A673 (cell line): ENCODE measurements at regions not wholly inside any gene's neighbourhood (a gene's known extent, or its start where the extent isn't known, plus 50 kb on each side); places are given as distances from the start of the nearest gene placed in this dataset.

Source experiments
- BruUV-seq: library from RNA; stranded (reverse); fragments of 400-500 nt; replicated peaks from 2 replicates; lab custom pipeline; 2021; lab: Mats Ljungman, UMichigan
- CTCF ChIA-PET: fragments of 300-600 bp; sonication (Branson Sonifier 250); formaldehyde crosslinking; loops from one replicate; lab custom pipeline; 2022; ENCODE audit warnings: antibody characterized with exemption; lab: Charles Lee
- POLR2A ChIA-PET: fragments of 300-600 bp; sonication (Branson Sonifier 250); formaldehyde crosslinking; loops from one replicate; lab custom pipeline; 2022; ENCODE audit warnings: antibody characterized with exemption; ENCODE audit not compliant: low non-redundant PET; lab: Charles Lee
- DNase-seq: peaks from one replicate; pipeline ENCODE4 v3.0.0-alpha.2; 2015; ENCODE audit warnings: low spot score
- H3K27ac ChIP-seq: fragments of 200-600 bp; sonication (generic); 2 replicates; pipeline ENCODE4 v1.5.1; 2016; ENCODE audit warnings: mixed run types, low read depth, mild to moderate bottlenecking, mixed read lengths, antibody characterized with exemption, low read length; ENCODE audit not compliant: poor library complexity, severe bottlenecking
- H3K27me3 ChIP-seq: fragments of 200-600 bp; sonication (generic); replicated peaks from 2 replicates; pipeline ENCODE4 v1.6.1; 2017; ENCODE audit warnings: mixed run types, low read depth, mild to moderate bottlenecking, mixed read lengths, antibody characterized with exemption, low read length; ENCODE audit not compliant: insufficient read depth, poor library complexity
- H3K36me3 ChIP-seq: fragments of 200-600 bp; sonication (generic); 2 replicates; pipeline ENCODE4 v1.6.1; 2016; ENCODE audit warnings: mixed run types, mild to moderate bottlenecking, mixed read lengths, antibody characterized with exemption, low read length; ENCODE audit not compliant: insufficient read depth, poor library complexity, severe bottlenecking
- H3K4me1 ChIP-seq: fragments of 200-600 bp; sonication (generic); 2 replicates; pipeline ENCODE4 v1.6.1; 2017; ENCODE audit warnings: mixed run types, mild to moderate bottlenecking, mixed read lengths, antibody characterized with exemption, low read length; ENCODE audit not compliant: insufficient read depth, poor library complexity, severe bottlenecking
- H3K4me3 ChIP-seq: fragments of 200-600 bp; sonication (generic); 2 replicates; pipeline ENCODE4 v1.5.1; 2016; ENCODE audit warnings: low read depth, mixed run types, mild to moderate bottlenecking, mixed read lengths, low read length; ENCODE audit not compliant: poor library complexity, severe bottlenecking
- H3K9me3 ChIP-seq: fragments of 200-600 bp; sonication (generic); 2 replicates; pipeline ENCODE4 v1.6.1; 2016; ENCODE audit warnings: mixed run types, low read depth, mild to moderate bottlenecking, mixed read lengths, antibody characterized with exemption, low read length; ENCODE audit not compliant: poor library complexity, severe bottlenecking
- EZH2 ChIP-seq: fragments of 200-600 bp; sonication (generic); IDR thresholded peaks from 2 replicates; pipeline ENCODE4 v1.6.1; 2017; ENCODE audit warnings: borderline replicate concordance, low read depth, mild to moderate bottlenecking, mixed read lengths, antibody characterized with exemption, low read length; ENCODE audit not compliant: poor library complexity, severe bottlenecking
- intact Hi-C: fragments of 100-400 bp; cut with micrococcal nuclease; formaldehyde crosslinking; loops from one replicate; pipeline ENCODE4 v1.10.0; 2022; ENCODE audit not compliant: unreplicated experiment
- TF ChIP-seq, protein P1 (sequence below): fragments of 300-800, 200-600 bp; sonication (generic); conservative IDR thresholded peaks from 2 replicates; pipeline ENCODE4 v1.5.1; 2017; ENCODE audit warnings: low read depth, mild to moderate bottlenecking, antibody characterized with exemption, low read length, moderate library complexity, mixed read lengths

DNA sequence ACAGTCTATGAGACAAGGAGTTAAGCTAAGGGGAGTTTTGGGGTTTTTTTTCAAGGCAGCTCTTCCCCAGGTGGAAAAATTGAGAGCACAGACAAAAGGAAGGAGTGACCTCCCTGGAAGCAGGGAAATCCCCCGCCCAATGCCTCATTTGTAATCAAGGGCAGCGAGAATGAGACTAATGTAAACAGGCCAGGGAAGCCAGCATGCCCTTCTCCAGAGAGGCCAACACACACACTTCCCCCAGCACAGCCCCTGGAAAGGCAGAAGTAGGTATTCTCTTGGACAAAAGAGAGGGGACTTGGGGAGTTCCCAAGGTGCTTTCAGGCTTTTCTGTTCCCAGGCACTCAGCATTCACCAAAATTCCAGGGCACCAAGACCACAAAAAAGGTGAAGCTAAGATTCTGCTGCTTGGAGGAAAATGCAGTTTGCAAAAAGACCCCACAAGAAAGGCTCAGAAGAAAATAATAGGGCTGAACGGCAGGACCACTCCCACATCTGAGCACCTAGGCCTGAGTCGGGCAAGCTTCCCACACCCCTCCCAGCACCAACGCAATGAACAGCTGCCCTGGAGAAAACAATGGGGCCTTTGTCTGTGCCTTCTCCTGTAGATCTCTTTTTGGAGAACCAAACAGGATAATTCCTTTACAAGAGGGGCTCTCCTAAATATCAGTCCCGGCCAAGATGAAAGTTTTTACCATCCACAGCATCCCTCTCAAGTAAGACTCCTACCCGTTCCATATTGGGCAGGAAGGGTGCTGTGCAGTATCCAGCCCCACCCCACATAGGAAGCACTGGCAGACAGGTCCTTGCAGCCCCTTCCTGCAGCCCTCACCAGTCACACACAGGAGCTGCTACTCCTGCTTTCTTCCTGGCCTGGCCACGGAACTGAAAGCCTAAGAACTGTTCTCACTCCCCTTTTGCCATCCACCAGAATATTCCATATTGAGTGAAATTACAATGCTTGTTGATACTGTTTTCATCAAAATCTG lies 70.7 kb upstream of the AKIP1 start:
- H3K27me3 ChIP-seq = no peaks in the 10 kb centered on the region
- ChIA-PET CTCF (no interaction called here), POLR2A (interaction anchor here (0.6 kb wide), 1 partner anchor 485 kb away, joined by 3 read pairs; no protein-coding TSS in a partner anchor)
- TF ChIP-seq, protein P1, sequence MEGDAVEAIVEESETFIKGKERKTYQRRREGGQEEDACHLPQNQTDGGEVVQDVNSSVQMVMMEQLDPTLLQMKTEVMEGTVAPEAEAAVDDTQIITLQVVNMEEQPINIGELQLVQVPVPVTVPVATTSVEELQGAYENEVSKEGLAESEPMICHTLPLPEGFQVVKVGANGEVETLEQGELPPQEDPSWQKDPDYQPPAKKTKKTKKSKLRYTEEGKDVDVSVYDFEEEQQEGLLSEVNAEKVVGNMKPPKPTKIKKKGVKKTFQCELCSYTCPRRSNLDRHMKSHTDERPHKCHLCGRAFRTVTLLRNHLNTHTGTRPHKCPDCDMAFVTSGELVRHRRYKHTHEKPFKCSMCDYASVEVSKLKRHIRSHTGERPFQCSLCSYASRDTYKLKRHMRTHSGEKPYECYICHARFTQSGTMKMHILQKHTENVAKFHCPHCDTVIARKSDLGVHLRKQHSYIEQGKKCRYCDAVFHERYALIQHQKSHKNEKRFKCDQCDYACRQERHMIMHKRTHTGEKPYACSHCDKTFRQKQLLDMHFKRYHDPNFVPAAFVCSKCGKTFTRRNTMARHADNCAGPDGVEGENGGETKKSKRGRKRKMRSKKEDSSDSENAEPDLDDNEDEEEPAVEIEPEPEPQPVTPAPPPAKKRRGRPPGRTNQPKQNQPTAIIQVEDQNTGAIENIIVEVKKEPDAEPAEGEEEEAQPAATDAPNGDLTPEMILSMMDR = no peak
- TF ChIP-seq EZH2 = no peak
- no peak for DNase-seq
- no TSS peak for BruUV-seq
- H3K36me3 ChIP-seq = no peaks in the 10 kb centered on the region
- intact Hi-C loops = no loop called here
- no peaks in the 10 kb centered on the region for H3K9me3 ChIP-seq
- no peak overlapping the region for H3K4me3 ChIP-seq
- H3K4me1 ChIP-seq = no peaks in the 10 kb centered on the region
- H3K27ac ChIP-seq = no peak overlapping the region

DNA sequence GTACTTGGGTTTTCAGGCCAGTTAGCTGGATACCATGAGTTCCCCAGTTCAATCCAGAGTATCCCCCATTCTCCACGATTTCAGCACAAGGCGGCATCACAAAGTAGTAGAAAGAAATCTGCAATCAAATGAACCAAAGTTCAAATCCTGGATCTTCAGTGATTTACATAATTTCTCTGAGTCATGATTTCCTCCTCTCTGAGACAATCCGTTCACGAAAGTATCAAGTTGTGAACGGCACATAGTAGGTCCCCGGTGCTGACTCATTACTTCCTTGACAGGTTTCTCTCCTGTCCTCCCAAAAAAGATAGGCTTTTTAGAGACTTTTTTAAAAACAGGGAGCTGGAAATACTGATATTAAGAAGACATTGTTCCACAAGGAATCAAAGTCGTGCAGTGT lies 69.1 kb upstream of the AKIP1 start:
- Histone ChIP-seq H3K4me1 (no peaks in the 10 kb centered on the region), H3K36me3 (no peaks in the 10 kb centered on the region), H3K4me3 (no peak overlapping the region), H3K27me3 (no peaks in the 10 kb centered on the region), H3K27ac (no peak overlapping the region), H3K9me3 (no peaks in the 10 kb centered on the region)
- TF ChIP-seq, protein P1 = no peak
- TF ChIP-seq EZH2 = no peak
- ChIA-PET POLR2A (no interaction called here), CTCF (no interaction called here)
- intact Hi-C loops = no loop called here
- peak; percentile 43 for DNase-seq
- no TSS peak for BruUV-seq

DNA sequence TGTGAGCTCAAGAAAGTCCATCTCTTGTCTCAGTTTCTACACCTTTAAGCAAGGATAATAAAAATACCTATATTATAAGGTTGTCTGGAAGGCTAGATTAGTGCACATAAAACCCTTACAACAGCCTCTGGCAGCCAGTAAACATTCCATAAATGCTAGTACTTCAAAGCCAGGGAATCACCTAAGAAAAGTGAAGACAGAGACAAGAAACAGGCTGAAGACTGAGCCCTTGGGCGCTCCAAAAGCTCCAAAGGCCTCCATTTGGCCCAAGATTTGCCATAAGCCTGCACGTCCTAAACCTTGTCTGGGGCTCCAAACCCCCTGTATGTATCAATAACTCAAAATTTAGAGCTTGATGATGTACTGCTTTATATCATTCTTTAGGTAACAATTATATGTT lies 52.2 kb upstream of the AKIP1 start:
- ChIA-PET CTCF (no interaction called here), POLR2A (no interaction called here)
- no peak for DNase-seq
- no peaks in the 10 kb centered on the region for H3K27me3 ChIP-seq
- BruUV-seq = no TSS peak
- no peaks in the 10 kb centered on the region for H3K9me3 ChIP-seq
- no peaks in the 10 kb centered on the region for H3K36me3 ChIP-seq
- TF ChIP-seq EZH2 = no peak
- TF ChIP-seq, protein P1 = no peak
- H3K4me1 ChIP-seq = no peaks in the 10 kb centered on the region
- no peak overlapping the region for H3K4me3 ChIP-seq
- H3K27ac ChIP-seq = no peak overlapping the region
- intact Hi-C loops = no loop called here
